ENCODE measurements at regions not wholly inside any gene's neighbourhood (a gene's known extent, or its start where the extent isn't known, plus 50 kb on each side); places are given as distances from the start of the nearest gene placed in this dataset.

DNA sequence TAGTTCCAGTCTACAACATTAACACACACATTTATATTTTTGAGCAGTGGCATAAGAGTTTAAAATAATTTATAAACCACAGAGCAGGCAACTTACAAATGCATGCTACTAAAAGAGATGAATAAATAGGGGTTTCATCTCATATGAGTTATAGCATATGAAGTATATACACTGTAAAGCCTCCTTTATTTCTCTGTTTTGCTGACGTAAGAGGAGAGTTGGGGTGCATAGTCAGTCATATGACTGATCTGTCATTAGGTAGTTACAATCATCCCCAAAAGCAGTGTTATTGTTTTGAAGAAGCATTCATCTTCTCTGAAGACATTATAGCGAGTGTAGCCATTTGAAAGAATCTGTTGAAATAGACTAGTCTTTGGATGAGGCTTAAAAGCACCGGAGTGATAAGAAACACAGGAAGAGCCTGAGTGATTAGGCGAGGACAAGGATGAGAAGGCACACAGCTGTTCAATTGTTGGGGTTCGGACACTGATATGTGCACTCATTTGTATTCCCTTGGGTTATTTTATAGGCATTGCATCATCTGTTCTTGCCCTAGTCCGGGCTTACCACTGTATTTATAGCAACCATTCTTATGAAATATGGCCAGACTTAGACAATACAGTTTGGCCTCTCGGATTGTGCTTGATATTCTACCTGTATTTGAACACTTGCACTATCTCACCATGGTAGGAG lies 325.7 kb downstream of the SAMD5 start:
- no peak for TF ChIP-seq TCF12 (IDR thresholded peaks at IDR 0.05; ENCODE audit: low read depth)
- no peak for TF ChIP-seq TAF1 (IDR thresholded peaks at IDR 0.05; ENCODE audit: low read depth)
- TF ChIP-seq TEAD4 (IDR thresholded peaks at IDR 0.05) = no peak
- no peak for TF ChIP-seq CREB1 (IDR thresholded peaks at IDR 0.05; ENCODE audit: low read depth)
- no peak for TF ChIP-seq NFIC (IDR thresholded peaks at IDR 0.05)

DNA sequence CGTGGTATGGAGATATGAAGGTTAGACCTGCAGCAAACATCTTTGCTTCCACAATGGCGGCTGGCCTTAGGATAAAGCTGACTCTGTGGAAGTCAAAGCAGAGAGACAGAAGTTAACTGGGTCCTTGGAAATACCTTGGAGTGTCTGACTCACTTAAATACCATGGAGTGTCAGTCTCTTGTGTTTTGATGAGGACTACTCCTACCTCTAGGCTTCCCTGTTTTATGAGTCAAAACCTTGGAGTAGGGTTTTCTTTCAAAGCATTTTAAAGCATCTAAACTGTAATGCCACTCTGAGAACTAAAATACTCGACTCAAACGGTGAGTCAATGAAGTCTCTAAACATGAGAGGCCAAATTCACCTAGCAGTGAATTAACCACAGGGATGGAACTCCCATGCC lies 329.1 kb downstream of the SAMD5 start:
- TF ChIP-seq ZBTB7A (IDR thresholded peaks at IDR 0.05; ENCODE audit: low read depth) = no peak
- TF ChIP-seq YY1 (IDR thresholded peaks at IDR 0.05; ENCODE audit: low read depth) = no peak
- no peak for TF ChIP-seq CREB1 (IDR thresholded peaks at IDR 0.05; ENCODE audit: low read depth)
- no peak for TF ChIP-seq FOXM1 (IDR thresholded peaks at IDR 0.05; ENCODE audit: borderline replicate concordance, low read depth)
- no peak for TF ChIP-seq EGR1 (IDR thresholded peaks at IDR 0.05)
- TF ChIP-seq RAD21 (IDR thresholded peaks at IDR 0.05; ENCODE audit: low read depth) = no peak
- no peak for TF ChIP-seq EP300 (IDR thresholded peaks at IDR 0.05; ENCODE audit: borderline replicate concordance)
- TF ChIP-seq, protein P1, sequence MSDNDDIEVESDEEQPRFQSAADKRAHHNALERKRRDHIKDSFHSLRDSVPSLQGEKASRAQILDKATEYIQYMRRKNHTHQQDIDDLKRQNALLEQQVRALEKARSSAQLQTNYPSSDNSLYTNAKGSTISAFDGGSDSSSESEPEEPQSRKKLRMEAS (IDR thresholded peaks at IDR 0.05) = no peak
- TF ChIP-seq NFIC (IDR thresholded peaks at IDR 0.05) = no peak
- TF ChIP-seq TCF12 (IDR thresholded peaks at IDR 0.05; ENCODE audit: low read depth) = no peak
- TF ChIP-seq, protein P2, sequence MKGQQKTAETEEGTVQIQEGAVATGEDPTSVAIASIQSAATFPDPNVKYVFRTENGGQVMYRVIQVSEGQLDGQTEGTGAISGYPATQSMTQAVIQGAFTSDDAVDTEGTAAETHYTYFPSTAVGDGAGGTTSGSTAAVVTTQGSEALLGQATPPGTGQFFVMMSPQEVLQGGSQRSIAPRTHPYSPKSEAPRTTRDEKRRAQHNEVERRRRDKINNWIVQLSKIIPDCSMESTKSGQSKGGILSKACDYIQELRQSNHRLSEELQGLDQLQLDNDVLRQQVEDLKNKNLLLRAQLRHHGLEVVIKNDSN (IDR thresholded peaks at IDR 0.05) = no peak
- TF ChIP-seq, protein P3, sequence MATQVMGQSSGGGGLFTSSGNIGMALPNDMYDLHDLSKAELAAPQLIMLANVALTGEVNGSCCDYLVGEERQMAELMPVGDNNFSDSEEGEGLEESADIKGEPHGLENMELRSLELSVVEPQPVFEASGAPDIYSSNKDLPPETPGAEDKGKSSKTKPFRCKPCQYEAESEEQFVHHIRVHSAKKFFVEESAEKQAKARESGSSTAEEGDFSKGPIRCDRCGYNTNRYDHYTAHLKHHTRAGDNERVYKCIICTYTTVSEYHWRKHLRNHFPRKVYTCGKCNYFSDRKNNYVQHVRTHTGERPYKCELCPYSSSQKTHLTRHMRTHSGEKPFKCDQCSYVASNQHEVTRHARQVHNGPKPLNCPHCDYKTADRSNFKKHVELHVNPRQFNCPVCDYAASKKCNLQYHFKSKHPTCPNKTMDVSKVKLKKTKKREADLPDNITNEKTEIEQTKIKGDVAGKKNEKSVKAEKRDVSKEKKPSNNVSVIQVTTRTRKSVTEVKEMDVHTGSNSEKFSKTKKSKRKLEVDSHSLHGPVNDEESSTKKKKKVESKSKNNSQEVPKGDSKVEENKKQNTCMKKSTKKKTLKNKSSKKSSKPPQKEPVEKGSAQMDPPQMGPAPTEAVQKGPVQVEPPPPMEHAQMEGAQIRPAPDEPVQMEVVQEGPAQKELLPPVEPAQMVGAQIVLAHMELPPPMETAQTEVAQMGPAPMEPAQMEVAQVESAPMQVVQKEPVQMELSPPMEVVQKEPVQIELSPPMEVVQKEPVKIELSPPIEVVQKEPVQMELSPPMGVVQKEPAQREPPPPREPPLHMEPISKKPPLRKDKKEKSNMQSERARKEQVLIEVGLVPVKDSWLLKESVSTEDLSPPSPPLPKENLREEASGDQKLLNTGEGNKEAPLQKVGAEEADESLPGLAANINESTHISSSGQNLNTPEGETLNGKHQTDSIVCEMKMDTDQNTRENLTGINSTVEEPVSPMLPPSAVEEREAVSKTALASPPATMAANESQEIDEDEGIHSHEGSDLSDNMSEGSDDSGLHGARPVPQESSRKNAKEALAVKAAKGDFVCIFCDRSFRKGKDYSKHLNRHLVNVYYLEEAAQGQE (IDR thresholded peaks at IDR 0.05; ENCODE audit: low read depth) = no peak
- no peak for TF ChIP-seq TEAD4 (IDR thresholded peaks at IDR 0.05)
- TF ChIP-seq TAF1 (IDR thresholded peaks at IDR 0.05; ENCODE audit: low read depth) = no peak

DNA sequence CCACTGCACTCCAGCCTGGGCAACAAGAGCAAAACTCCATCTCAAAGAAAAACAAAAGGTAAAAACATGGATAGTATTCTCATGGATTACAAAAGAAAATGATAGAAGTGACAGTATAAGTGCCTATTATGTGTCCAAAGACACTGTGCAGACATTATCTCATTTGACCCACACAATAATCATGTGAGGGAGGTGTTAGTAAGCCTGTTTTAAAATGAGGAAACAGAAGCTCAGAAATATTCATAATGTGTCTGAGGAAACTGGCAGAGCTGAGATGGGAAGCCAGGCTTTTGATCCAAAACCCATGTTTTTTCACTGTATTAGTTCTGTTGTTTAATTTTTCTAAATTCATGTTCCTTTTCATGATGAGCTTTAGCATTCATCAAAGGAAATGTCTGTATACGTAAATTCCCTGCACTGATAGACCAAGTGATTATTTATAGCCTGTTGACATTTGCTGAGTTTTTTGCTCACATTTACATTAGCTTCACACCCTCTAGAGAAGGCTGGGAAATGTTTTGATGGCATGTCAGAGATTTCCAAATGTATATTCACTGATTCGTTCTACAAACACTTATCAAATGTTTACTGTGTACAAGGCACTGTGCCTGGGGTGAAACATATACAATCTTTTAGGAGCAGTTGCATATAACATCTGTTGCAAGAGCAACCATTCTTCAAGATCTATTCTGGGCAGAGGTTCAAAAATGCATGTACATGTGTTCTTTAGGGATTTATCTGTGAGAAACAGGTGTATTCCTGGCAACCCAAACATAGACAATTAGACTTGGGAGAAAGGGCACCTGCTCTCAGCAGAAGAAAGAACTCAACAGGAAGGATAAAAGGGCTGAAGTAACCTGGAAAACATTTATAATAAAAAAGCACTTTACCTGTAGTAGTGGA lies 331.5 kb downstream of the SAMD5 start:
- TF ChIP-seq EGR1 (IDR thresholded peaks at IDR 0.05) (no peak), ZBTB7A (IDR thresholded peaks at IDR 0.05; ENCODE audit: low read depth) (no peak), TCF12 (IDR thresholded peaks at IDR 0.05; ENCODE audit: low read depth) (no peak), RAD21 (IDR thresholded peaks at IDR 0.05; ENCODE audit: low read depth) (no peak), CEBPB (IDR thresholded peaks at IDR 0.05) (no peak), TEAD4 (IDR thresholded peaks at IDR 0.05) (no peak), NFIC (IDR thresholded peaks at IDR 0.05) (no peak), EP300 (IDR thresholded peaks at IDR 0.05; ENCODE audit: borderline replicate concordance) (no peak), YY1 (IDR thresholded peaks at IDR 0.05; ENCODE audit: low read depth) (no peak), FOXM1 (IDR thresholded peaks at IDR 0.05; ENCODE audit: borderline replicate concordance, low read depth) (no peak)
- TF ChIP-seq, protein P1 (IDR thresholded peaks at IDR 0.05) = no peak
- TF ChIP-seq, protein P2 (IDR thresholded peaks at IDR 0.05) = no peak

DNA sequence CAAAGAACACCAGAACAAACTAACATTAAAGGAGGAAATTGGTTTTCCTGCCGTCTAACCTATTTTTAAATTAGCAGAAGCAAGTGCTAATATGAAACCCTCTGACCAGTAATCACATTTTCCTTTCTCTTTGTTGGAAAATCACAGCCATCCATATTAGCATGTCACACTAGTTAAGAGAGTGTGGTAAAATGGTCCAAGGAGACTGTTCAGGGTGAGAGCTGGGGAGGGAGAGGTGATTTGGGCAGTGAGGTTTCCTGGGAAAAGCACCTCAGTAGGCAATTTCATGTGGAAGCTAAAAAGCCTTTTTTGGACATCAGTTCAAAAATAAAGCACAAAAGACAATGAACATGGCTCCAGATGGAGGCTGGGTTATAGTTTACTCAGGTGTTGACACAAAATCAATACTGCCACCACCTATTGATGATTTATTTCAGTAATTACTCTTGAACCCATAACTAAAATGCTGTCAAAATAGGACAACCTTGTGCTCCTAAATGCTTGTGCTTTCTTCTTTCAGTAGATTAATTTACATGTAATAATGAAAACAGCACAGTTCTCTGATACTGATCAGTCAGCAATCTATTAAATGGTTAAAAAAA lies 333.2 kb downstream of the SAMD5 start:
- no peak for TF ChIP-seq CREB1 (IDR thresholded peaks at IDR 0.05; ENCODE audit: low read depth)
- no peak for TF ChIP-seq ZBTB7A (IDR thresholded peaks at IDR 0.05; ENCODE audit: low read depth)
- no peak for TF ChIP-seq TAF1 (IDR thresholded peaks at IDR 0.05; ENCODE audit: low read depth)
- no peak for TF ChIP-seq EP300 (IDR thresholded peaks at IDR 0.05; ENCODE audit: borderline replicate concordance)
- no peak for TF ChIP-seq NFIC (IDR thresholded peaks at IDR 0.05)
- TF ChIP-seq CEBPB (IDR thresholded peaks at IDR 0.05) = no peak
- TF ChIP-seq TCF12 (IDR thresholded peaks at IDR 0.05; ENCODE audit: low read depth) = no peak

DNA sequence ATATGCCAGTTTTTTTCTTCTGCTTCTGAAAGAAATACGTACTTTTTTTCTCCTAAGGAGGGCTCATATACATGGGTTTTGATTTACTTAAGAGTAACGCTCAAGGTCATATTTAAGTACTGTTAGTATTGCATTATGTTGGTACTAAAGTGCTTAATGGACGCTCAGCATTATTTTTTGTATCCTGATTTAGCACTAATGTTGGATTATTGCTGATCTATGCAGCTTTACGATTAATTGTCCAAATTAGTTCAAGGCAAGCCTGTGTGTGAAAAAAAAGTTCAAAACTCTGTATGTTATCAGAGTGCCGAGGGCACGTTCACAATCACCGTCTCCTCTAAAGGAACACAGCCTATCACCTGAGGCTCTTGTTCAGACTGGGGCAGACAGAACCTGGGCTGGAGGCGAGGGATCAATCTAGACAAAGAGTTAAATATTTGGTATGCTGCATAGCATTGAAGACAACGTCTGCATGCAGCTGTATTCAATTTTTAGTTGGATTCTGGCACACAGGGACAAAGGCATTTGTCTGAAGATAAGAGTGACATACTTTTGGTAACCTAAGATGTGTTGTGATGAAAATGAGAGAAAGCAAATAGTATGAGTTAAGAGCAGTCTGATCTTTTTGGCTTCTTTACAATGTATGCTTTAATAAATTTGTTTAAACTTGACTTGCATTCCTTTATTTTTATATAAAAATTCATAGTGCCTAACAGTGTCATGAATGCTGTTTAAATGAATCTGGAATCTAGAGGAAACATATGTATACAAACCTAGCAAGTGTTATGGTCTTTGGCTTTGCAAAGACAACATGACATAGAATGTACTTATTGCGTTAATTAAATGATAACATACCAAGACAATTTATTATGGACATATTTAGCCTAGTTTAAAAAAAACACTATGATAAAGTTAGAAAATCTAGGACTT lies 341.2 kb downstream of the SAMD5 start:
- TF ChIP-seq, protein P2 (IDR thresholded peaks at IDR 0.05) = no peak
- TF ChIP-seq TEAD4 (IDR thresholded peaks at IDR 0.05) (no peak), FOXM1 (IDR thresholded peaks at IDR 0.05; ENCODE audit: borderline replicate concordance, low read depth) (no peak), TAF1 (IDR thresholded peaks at IDR 0.05; ENCODE audit: low read depth) (no peak), ZBTB7A (IDR thresholded peaks at IDR 0.05; ENCODE audit: low read depth) (no peak), EGR1 (IDR thresholded peaks at IDR 0.05) (no peak), EP300 (IDR thresholded peaks at IDR 0.05; ENCODE audit: borderline replicate concordance) (no peak), CEBPB (IDR thresholded peaks at IDR 0.05) (no peak), YY1 (IDR thresholded peaks at IDR 0.05; ENCODE audit: low read depth) (no peak), RAD21 (IDR thresholded peaks at IDR 0.05; ENCODE audit: low read depth) (no peak)
- TF ChIP-seq, protein P1 (IDR thresholded peaks at IDR 0.05) = no peak
- TF ChIP-seq, protein P3 (IDR thresholded peaks at IDR 0.05; ENCODE audit: low read depth) = no peak

Data from Ishikawa (cell line).